ENCODE measurements at regions not wholly inside any gene's neighbourhood (a gene's known extent, or its start where the extent isn't known, plus 50 kb on each side); places are given as distances from the start of the nearest gene placed in this dataset.

- peaks cover 0 to 2% (median 1%) of the 10 kb centered on the region in 3 donors for H3K27me3 Mint-ChIP-seq (ENCODE audit: low read depth in 3 of 3)
- H3K4me3 Mint-ChIP-seq: no peak overlapping the region
- H3K4me1 Mint-ChIP-seq: no peaks in the 10 kb centered on the region
- H3K36me3 Mint-ChIP-seq: no peaks in the 10 kb centered on the region
- no peak overlapping the region for H3K27ac Mint-ChIP-seq
- DNase-seq: no peak
- peaks cover 0 to 6% (median 4%) of the 10 kb centered on the region in 6 donors for H3K9me3 Mint-ChIP-seq
Measured at GRCh38 chr6:147710890-147711289, 202.4 kb downstream of the SAMD5 start.

DNA sequence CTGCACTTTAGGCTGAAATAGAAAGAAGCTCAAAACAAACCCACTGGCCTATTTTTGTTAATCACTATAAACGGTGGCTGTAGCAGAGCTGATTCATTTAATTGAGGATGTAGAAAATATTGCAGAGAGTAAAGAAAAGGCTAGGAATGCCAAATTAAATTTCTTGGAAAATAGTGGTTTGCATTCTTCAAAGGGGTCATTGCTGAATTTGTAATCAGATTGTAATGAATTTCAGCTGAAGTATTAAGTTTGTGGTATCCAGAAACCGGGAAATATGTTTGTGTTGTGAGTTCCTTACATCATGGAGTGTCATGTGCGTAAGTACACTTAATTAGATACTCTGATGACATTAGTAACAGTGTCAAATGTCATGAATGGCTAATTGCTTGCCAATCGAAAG, 203.0 kb downstream of the SAMD5 start:
- Mint-ChIP-seq H3K9me3 (peaks cover 0 to 6% (median 4%) of the 10 kb centered on the region in 6 donors), H3K27ac (no peak overlapping the region), H3K36me3 (no peaks in the 10 kb centered on the region), H3K4me1 (no peaks in the 10 kb centered on the region), H3K4me3 (no peak overlapping the region), H3K27me3 (ENCODE audit: low read depth in 3 of 3) (peaks cover 0 to 2% (median 1%) of the 10 kb centered on the region in 3 donors)
- no peak for DNase-seq

DNA sequence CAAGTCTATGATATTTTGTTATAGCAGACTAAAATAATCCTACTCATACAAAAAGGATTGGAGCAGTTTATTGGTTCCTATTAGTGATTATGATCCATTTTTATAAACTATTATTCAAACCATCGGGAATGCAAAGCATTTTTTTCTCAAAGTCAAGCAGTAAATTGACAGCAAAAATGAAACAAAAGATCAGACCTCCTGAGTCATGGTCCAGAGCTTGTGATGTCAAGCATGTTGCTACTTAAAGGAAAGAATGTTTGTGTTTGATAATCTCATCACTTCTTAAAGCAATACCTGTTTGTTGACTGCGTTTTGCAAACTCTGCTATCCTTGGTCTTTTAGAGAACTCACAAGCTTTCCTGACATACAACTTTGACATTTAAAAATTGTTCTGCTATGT, 204.4 kb downstream of the SAMD5 start:
- Mint-ChIP-seq H3K4me3 (no peak overlapping the region), H3K9me3 (peaks cover 0 to 16% (median 5%) of the 10 kb centered on the region in 6 donors), H3K4me1 (no peaks in the 10 kb centered on the region), H3K27ac (no peak overlapping the region), H3K27me3 (ENCODE audit: low read depth in 3 of 3) (peaks cover 0 to 4% (median 0%) of the 10 kb centered on the region in 3 donors), H3K36me3 (no peaks in the 10 kb centered on the region)
- no peak for DNase-seq

DNA sequence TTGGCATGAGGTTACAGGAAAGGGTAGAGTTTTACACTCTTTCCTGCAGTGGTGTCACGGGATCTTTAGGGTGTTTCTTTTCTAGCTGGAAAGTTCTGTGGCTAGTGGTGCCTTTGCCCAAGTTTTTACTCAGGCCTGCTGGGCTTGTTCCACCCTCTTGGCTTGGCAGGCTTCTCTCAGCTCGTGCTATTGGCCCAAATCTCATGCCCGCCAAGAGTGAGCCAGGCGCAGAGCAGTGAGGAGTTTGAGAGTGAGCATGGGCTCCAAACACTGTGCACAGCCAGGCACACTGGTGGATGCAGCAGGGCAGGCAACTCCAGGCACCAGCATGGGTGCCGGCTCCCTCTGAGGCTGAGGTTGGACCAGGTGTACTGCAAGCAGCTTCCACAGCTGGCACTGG, 206.5 kb downstream of the SAMD5 start:
- no peaks in the 10 kb centered on the region for H3K36me3 Mint-ChIP-seq
- no peaks in the 10 kb centered on the region for H3K4me1 Mint-ChIP-seq
- H3K4me3 Mint-ChIP-seq: no peak overlapping the region

GRCh38 chr6:147716434-147716833, 207.9 kb downstream of the SAMD5 start:
- Mint-ChIP-seq H3K27ac (no peak overlapping the region), H3K27me3 (ENCODE audit: low read depth in 3 of 3) (peaks cover 0 to 2% (median 0%) of the 10 kb centered on the region in 3 donors), H3K9me3 (peaks cover 0 to 18% (median 2%) of the 10 kb centered on the region in 6 donors), H3K4me1 (no peaks in the 10 kb centered on the region), H3K4me3 (no peak overlapping the region), H3K36me3 (no peaks in the 10 kb centered on the region)
- DNase-seq: no peak

More for the DNA sequence above, 206.5 kb downstream of the SAMD5 start:
- no peak for DNase-seq
- Mint-ChIP-seq H3K27ac (no peak overlapping the region), H3K27me3 (ENCODE audit: low read depth in 3 of 3) (peaks cover 0 to 2% (median 0%) of the 10 kb centered on the region in 3 donors), H3K9me3 (peaks cover 0 to 20% (median 4%) of the 10 kb centered on the region in 6 donors)

DNA sequence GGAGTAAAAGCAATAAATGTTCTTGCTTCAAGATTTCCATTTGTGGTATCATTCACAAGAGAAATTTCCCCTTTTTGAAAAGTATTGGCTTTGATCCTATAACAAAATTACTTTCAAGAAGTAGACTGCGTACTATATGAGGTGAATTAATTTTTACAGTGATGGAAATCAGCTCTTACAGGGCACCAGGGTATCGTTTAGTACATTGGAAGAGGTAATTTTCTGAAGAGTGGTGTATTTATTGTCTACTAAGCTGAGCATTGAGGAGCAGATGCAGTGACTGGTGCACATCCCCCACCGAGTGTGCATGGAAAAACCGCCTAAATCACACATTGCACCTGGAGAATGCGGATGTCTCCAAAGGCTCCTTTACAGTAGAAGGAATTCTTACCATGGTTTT, 209.5 kb downstream of the SAMD5 start:
- Mint-ChIP-seq H3K4me1 (no peaks in the 10 kb centered on the region), H3K27me3 (ENCODE audit: low read depth in 3 of 3) (peaks cover 0 to 2% (median 0%) of the 10 kb centered on the region in 3 donors), H3K27ac (no peak overlapping the region), H3K36me3 (no peaks in the 10 kb centered on the region), H3K9me3 (peaks cover 2 to 19% (median 8%) of the 10 kb centered on the region in 6 donors), H3K4me3 (no peak overlapping the region)
- DNase-seq: no peak

GRCh38 chr6:147722158-147722557, 213.7 kb downstream of the SAMD5 start:
- Mint-ChIP-seq H3K27me3 (ENCODE audit: low read depth in 3 of 3) (peaks cover 0 to 2% (median 0%) of the 10 kb centered on the region in 3 donors), H3K27ac (no peak overlapping the region), H3K4me3 (no peak overlapping the region), H3K36me3 (no peaks in the 10 kb centered on the region), H3K9me3 (peaks cover 0 to 34% (median 7%) of the 10 kb centered on the region in 6 donors), H3K4me1 (no peaks in the 10 kb centered on the region)
- DNase-seq: no peak

DNA sequence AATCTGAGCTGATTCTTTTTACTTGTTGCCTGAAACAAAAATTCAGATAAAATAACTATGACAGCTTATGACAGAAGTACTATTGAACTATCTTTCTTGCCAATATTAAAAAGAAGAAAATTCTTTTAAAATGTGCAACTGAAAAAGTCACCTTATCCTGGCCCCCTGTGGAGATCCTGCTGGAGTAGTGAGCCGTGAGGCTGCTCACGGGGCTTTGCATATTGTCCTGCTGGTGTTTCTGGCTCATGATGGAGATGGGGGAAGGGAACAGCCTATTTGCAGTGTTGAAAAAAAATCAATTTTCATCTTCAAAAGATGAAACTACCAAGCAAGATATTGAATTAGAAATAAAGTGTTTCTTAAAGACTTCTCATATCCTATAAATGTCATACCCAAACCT, 216.0 kb downstream of the SAMD5 start:
- Mint-ChIP-seq H3K4me3 (no peak overlapping the region), H3K27ac (no peak overlapping the region), H3K9me3 (peaks cover 2 to 39% (median 5%) of the 10 kb centered on the region in 6 donors), H3K36me3 (no peaks in the 10 kb centered on the region), H3K27me3 (ENCODE audit: low read depth in 3 of 3) (peaks cover 0 to 2% (median 0%) of the 10 kb centered on the region in 3 donors), H3K4me1 (no peaks in the 10 kb centered on the region)
- DNase-seq: no peak

DNA sequence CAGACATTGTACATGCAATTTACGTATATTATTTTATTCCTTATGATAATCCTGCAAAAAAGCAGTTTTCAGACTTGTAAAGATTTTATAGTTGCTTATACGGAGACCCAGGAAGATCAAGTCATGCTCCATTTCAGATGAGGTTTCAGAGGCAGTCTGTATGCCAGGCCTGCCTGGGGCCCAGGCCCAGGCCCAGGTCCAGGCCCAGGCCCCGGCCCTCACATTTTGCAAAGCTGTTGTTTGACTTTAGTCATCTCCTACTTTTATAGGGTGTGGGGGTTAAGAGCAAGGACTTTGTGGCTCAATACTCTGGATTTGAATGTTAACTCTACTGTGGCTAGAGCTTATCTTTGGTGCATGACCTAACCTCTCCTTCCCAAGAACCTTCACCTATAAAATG, 217.9 kb downstream of the SAMD5 start:
- Mint-ChIP-seq H3K4me3 (no peak overlapping the region), H3K4me1 (no peaks in the 10 kb centered on the region), H3K36me3 (no peaks in the 10 kb centered on the region), H3K9me3 (peaks cover 5 to 39% (median 7%) of the 10 kb centered on the region in 6 donors), H3K27ac (no peak overlapping the region), H3K27me3 (ENCODE audit: low read depth in 3 of 3) (peaks cover 0 to 4% (median 2%) of the 10 kb centered on the region in 3 donors)
- no peak for DNase-seq

- Mint-ChIP-seq H3K27ac (no peak overlapping the region), H3K9me3 (peaks cover 0 to 29% (median 5%) of the 10 kb centered on the region in 6 donors), H3K27me3 (ENCODE audit: low read depth in 3 of 3) (peaks cover 0 to 4% (median 0%) of the 10 kb centered on the region in 3 donors), H3K4me1 (no peaks in the 10 kb centered on the region), H3K36me3 (no peaks in the 10 kb centered on the region), H3K4me3 (no peak overlapping the region)
- no peak for DNase-seq
Measured at GRCh38 chr6:147728903-147729302, 220.4 kb downstream of the SAMD5 start.

- no peak overlapping the region for H3K27ac Mint-ChIP-seq
- no peaks in the 10 kb centered on the region for H3K36me3 Mint-ChIP-seq
- DNase-seq: no peak
- H3K9me3 Mint-ChIP-seq: peaks cover 0 to 12% (median 6%) of the 10 kb centered on the region in 6 donors
- H3K4me1 Mint-ChIP-seq: no peaks in the 10 kb centered on the region
- peaks cover 0 to 4% (median 0%) of the 10 kb centered on the region in 3 donors for H3K27me3 Mint-ChIP-seq (ENCODE audit: low read depth in 3 of 3)
- H3K4me3 Mint-ChIP-seq: no peak overlapping the region
Measured at GRCh38 chr6:147733686-147734085, 225.2 kb downstream of the SAMD5 start.

DNA sequence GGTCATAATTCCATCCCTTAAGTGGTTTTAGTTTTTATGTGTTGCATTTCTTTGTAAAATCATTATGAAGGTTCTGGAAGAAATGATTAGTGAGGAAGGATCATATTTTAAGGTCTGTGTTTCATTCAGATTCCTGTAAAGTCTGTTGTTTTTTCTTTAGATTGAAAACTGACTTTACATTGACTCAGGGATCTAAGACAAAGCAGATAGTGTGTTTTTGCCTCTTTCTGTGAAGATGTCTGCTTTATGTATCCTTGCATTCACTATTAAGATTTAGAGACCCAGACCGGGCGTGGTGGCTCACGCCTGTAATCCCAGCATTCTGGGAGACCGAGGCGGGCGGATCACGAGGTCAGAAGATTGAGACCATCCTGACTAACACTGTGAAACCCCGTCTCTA, 225.7 kb downstream of the SAMD5 start:
- no peaks in the 10 kb centered on the region for H3K36me3 Mint-ChIP-seq
- DNase-seq: no peak
- no peak overlapping the region for H3K27ac Mint-ChIP-seq
- peaks cover 0 to 4% (median 0%) of the 10 kb centered on the region in 3 donors for H3K27me3 Mint-ChIP-seq (ENCODE audit: low read depth in 3 of 3)
- no peak overlapping the region for H3K4me3 Mint-ChIP-seq
- H3K4me1 Mint-ChIP-seq: no peaks in the 10 kb centered on the region
- H3K9me3 Mint-ChIP-seq: peaks cover 0 to 12% (median 5%) of the 10 kb centered on the region in 6 donors

DNA sequence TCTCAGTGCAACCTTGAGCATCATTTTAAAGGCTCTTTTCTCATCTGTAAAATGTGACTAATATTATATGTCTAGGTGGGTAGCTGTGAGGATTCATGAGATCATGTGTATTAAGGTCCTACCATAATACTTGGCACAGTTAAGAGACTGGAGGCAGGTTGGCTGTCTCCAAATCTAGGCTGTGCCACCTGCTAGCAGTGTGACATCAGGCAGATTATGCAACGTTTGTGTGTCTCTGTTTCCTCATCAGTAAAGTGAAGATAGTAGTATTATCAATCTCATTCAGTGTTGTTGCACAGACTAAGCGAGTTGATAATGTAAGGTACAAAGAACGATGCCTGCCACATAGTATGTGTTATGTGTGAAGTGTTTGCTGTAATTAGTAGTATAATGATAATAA, 227.4 kb downstream of the SAMD5 start:
- H3K4me3 Mint-ChIP-seq: no peak overlapping the region
- no peak overlapping the region for H3K27ac Mint-ChIP-seq
- no peaks in the 10 kb centered on the region for H3K27me3 Mint-ChIP-seq (ENCODE audit: low read depth in 3 of 3)
- no peaks in the 10 kb centered on the region for H3K4me1 Mint-ChIP-seq
- peaks cover 0 to 6% (median 0%) of the 10 kb centered on the region in 6 donors for H3K9me3 Mint-ChIP-seq
- DNase-seq: no peak
- no peaks in the 10 kb centered on the region for H3K36me3 Mint-ChIP-seq

- DNase-seq: no peak
- Mint-ChIP-seq H3K4me3 (no peak overlapping the region), H3K9me3 (peaks cover 0 to 6% (median under 1%) of the 10 kb centered on the region in 6 donors), H3K36me3 (no peaks in the 10 kb centered on the region), H3K27ac (no peak overlapping the region), H3K4me1 (no peaks in the 10 kb centered on the region), H3K27me3 (ENCODE audit: low read depth in 3 of 3) (no peaks in the 10 kb centered on the region)
Measured at GRCh38 chr6:147737115-147737514, 228.6 kb downstream of the SAMD5 start.

GRCh38 chr6:147738099-147738498, 229.6 kb downstream of the SAMD5 start:
- Mint-ChIP-seq H3K4me3 (no peak overlapping the region), H3K36me3 (no peaks in the 10 kb centered on the region), H3K27me3 (ENCODE audit: low read depth in 3 of 3) (no peaks in the 10 kb centered on the region), H3K4me1 (no peaks in the 10 kb centered on the region), H3K27ac (no peak overlapping the region), H3K9me3 (peaks cover 0 to 6% (median 1%) of the 10 kb centered on the region in 6 donors)
- no peak for DNase-seq

Measured in immature natural killer cell (primary cell).